Hepatocyte (in vitro differentiated cells): ENCODE measurements at regions not wholly inside any gene's neighbourhood (a gene's known extent, or its start where the extent isn't known, plus 50 kb on each side); places are given as distances from the start of the nearest gene placed in this dataset.

Experiments used
- DNase-seq: peaks from one replicate; pipeline ENCODE4 v3.0.0-alpha.2; 2016; ENCODE audit warnings: low spot score
- H2AFZ ChIP-seq: fragments of 200-600 bp; sonication (generic); 2 replicates; pipeline ENCODE4 v1.6.0; 2016; ENCODE audit warnings: antibody characterized with exemption, mild to moderate bottlenecking
- H3K27ac ChIP-seq: fragments of 200-600 bp; sonication (generic); 2 replicates; pipeline ENCODE4 v1.5.1; 2016; ENCODE audit warnings: mild to moderate bottlenecking
- H3K27me3 ChIP-seq: fragments of 200-600 bp; sonication (generic); 2 replicates; pipeline ENCODE4 v1.6.1; 2016
- H3K36me3 ChIP-seq: fragments of 200-600 bp; sonication (generic); replicated peaks from 2 replicates; pipeline ENCODE4 v1.5.1; 2016; ENCODE audit warnings: low read depth; ENCODE audit not compliant: insufficient read depth
- H3K4me1 ChIP-seq: fragments of 200-600 bp; sonication (generic); 2 replicates; pipeline ENCODE4 v1.5.1; 2016; ENCODE audit warnings: mild to moderate bottlenecking, moderate library complexity; ENCODE audit not compliant: insufficient read depth
- H3K4me2 ChIP-seq: fragments of 200-600 bp; sonication (generic); 2 replicates; pipeline ENCODE4 v1.6.0; 2016
- H3K4me3 ChIP-seq: fragments of 200-600 bp; sonication (generic); 2 replicates; pipeline ENCODE4 v1.5.1; 2016; ENCODE audit warnings: mild to moderate bottlenecking
- H3K79me2 ChIP-seq: fragments of 200-600 bp; sonication (generic); 2 replicates; pipeline ENCODE4 v1.6.0; 2017; ENCODE audit warnings: mild to moderate bottlenecking
- H3K9me2 ChIP-seq: fragments of 200-600 bp; sonication (generic); replicated peaks from 2 replicates; pipeline ENCODE4 v1.6.0; 2017; ENCODE audit warnings: mild to moderate bottlenecking; ENCODE audit not compliant: insufficient read depth
- H3K9me3 ChIP-seq: fragments of 200-600 bp; sonication (generic); 2 replicates; pipeline ENCODE4 v1.5.1; 2016; ENCODE audit warnings: low read depth, mild to moderate bottlenecking
- H4K20me1 ChIP-seq: fragments of 200-600 bp; sonication (generic); 2 replicates; pipeline ENCODE4 v1.6.0; 2016; ENCODE audit warnings: mild to moderate bottlenecking; ENCODE audit not compliant: insufficient read depth, poor library complexity, severe bottlenecking
- CTCF ChIP-seq: fragments of 200-600 bp; sonication (generic); IDR thresholded peaks from 2 replicates; pipeline ENCODE4 v1.5.1; 2016; ENCODE audit warnings: antibody characterized with exemption, mild to moderate bottlenecking; ENCODE audit not compliant: poor library complexity
- EZH2 ChIP-seq: fragments of 200-600 bp; sonication (generic); IDR thresholded peaks from 2 replicates; pipeline ENCODE4 v1.6.1; 2016; ENCODE audit warnings: antibody characterized with exemption, mild to moderate bottlenecking, borderline replicate concordance
- EZH2phosphoT487 ChIP-seq: fragments of 200-600 bp; sonication (generic); IDR thresholded peaks from one replicate; pipeline ENCODE4 v1.6.1; 2018; ENCODE audit warnings: antibody characterized with exemption, mild to moderate bottlenecking, low read depth, moderate library complexity; ENCODE audit not compliant: unreplicated experiment, severe bottlenecking
- WGBS: methylation state at CpG from one replicate; pipeline ENCODE4 v1.1.6; 2016; ENCODE audit warnings: low lambda C conversion rate; ENCODE audit errors: missing lambda C conversion rate; 5-methylcytosine and 5-hydroxymethylcytosine counted together

GRCh38 chr9:18183974-18184373 is 290.0 kb upstream of the ADAMTSL1 start:
- Histone ChIP-seq H3K9me3 (no peaks in the 10 kb centered on the region), H3K4me1 (peaks cover 26% of the 10 kb centered on the region), H3K27me3 (no peaks in the 10 kb centered on the region), H4K20me1 (no peaks in the 10 kb centered on the region), H2AFZ (no peak overlapping the region), H3K9me2 (no peaks in the 10 kb centered on the region), H3K4me3 (no peak overlapping the region), H3K27ac (peak overlapping the region; percentile 82), H3K4me2 (peak overlapping the region; percentile 39), H3K79me2 (no peaks in the 10 kb centered on the region), H3K36me3 (no peaks in the 10 kb centered on the region)
- peak; percentile 33 for DNase-seq
- TF ChIP-seq EZH2 (no peak), CTCF (no peak), EZH2phosphoT487 (no peak)
- WGBS = 33% methylated on average over 3 of the region's 3 CpGs

GRCh38 chr9:18184401-18184800 is 289.6 kb upstream of the ADAMTSL1 start:
- TF ChIP-seq EZH2phosphoT487 (no peak), EZH2 (no peak), CTCF (no peak)
- H3K27ac ChIP-seq = peak overlapping the region; percentile 82
- peaks cover 26% of the 10 kb centered on the region for H3K4me1 ChIP-seq
- no peak overlapping the region for H3K4me3 ChIP-seq
- no peaks in the 10 kb centered on the region for H3K9me2 ChIP-seq
- H2AFZ ChIP-seq = no peak overlapping the region
- H3K4me2 ChIP-seq = peak overlapping the region; percentile 39
- DNase-seq = no peak
- H4K20me1 ChIP-seq = no peaks in the 10 kb centered on the region
- no peaks in the 10 kb centered on the region for H3K36me3 ChIP-seq
- H3K9me3 ChIP-seq = no peaks in the 10 kb centered on the region
- H3K27me3 ChIP-seq = no peaks in the 10 kb centered on the region
- H3K79me2 ChIP-seq = no peaks in the 10 kb centered on the region
- WGBS = 94% methylated on average over 4 of the region's 4 CpGs

DNA sequence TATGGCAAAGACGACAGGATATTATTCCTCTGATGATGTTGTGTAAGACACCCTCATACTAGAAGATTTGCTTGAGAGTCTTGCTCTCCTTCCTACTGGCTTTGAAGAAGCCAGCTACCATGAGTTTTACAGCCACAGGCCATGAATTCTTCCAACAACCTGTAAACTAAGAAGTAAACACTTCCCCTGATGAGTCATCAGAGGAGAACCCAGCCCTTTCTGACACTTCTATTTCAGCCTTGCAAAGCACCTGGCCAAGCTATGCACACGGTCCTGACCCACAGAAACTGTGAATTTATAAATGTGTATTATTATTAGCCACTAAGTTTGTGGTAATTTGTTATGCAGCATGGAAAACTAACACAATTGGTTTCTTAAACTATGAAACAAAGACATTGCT is 288.8 kb upstream of the ADAMTSL1 start:
- peak; percentile 60 for DNase-seq
- Histone ChIP-seq H4K20me1 (no peaks in the 10 kb centered on the region), H3K9me2 (no peaks in the 10 kb centered on the region), H3K79me2 (no peaks in the 10 kb centered on the region), H3K4me1 (peaks cover 29% of the 10 kb centered on the region), H3K9me3 (no peaks in the 10 kb centered on the region), H3K27me3 (no peaks in the 10 kb centered on the region), H3K4me2 (no peak overlapping the region), H3K27ac (peak overlapping the region; percentile 82), H3K36me3 (no peaks in the 10 kb centered on the region), H2AFZ (no peak overlapping the region), H3K4me3 (no peak overlapping the region)
- no peak for TF ChIP-seq EZH2phosphoT487
- 63% methylated on average over 2 of the region's 2 CpGs for WGBS

- Histone ChIP-seq H3K27me3 (no peaks in the 10 kb centered on the region), H3K4me2 (no peak overlapping the region), H4K20me1 (no peaks in the 10 kb centered on the region), H3K27ac (no peak overlapping the region), H3K36me3 (no peaks in the 10 kb centered on the region), H3K9me3 (no peaks in the 10 kb centered on the region), H2AFZ (no peak overlapping the region), H3K4me3 (no peak overlapping the region), H3K9me2 (no peaks in the 10 kb centered on the region), H3K4me1 (peaks cover 24% of the 10 kb centered on the region), H3K79me2 (no peaks in the 10 kb centered on the region)
- 81% methylated on average over 4 of the region's 4 CpGs for WGBS
- no peak for DNase-seq
- TF ChIP-seq EZH2phosphoT487 = no peak
- no peak for TF ChIP-seq CTCF
- TF ChIP-seq EZH2 = no peak
Measured at GRCh38 chr9:18188971-18189370, 285.0 kb upstream of the ADAMTSL1 start.
